ENCODE measurements at regions not wholly inside any gene's neighbourhood (a gene's known extent, or its start where the extent isn't known, plus 50 kb on each side); places are given as distances from the start of the nearest gene placed in this dataset.

DNA sequence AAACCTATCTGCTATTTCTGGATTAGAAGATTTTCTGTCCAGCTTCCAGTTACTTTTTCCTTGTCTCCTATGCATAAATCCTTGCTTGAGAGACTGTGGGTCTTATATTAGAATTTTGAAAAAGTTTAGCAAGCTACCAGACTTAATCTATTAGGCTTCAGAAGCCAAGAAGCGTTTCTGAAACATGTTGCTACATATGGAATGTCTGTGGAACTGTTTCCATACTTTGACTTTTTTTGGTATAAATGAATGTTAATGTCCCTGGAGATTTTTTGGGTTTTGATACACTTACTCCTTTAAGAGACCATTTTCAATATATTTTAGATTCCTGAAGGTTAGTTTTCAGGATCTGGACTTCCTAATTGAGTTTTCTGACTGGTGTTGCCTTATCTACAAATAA, 191.4 kb upstream of the SGCD start:
- TF ChIP-seq POLR2A (IDR thresholded peaks at IDR 0.05) = no peak
- TF ChIP-seq, protein P1, sequence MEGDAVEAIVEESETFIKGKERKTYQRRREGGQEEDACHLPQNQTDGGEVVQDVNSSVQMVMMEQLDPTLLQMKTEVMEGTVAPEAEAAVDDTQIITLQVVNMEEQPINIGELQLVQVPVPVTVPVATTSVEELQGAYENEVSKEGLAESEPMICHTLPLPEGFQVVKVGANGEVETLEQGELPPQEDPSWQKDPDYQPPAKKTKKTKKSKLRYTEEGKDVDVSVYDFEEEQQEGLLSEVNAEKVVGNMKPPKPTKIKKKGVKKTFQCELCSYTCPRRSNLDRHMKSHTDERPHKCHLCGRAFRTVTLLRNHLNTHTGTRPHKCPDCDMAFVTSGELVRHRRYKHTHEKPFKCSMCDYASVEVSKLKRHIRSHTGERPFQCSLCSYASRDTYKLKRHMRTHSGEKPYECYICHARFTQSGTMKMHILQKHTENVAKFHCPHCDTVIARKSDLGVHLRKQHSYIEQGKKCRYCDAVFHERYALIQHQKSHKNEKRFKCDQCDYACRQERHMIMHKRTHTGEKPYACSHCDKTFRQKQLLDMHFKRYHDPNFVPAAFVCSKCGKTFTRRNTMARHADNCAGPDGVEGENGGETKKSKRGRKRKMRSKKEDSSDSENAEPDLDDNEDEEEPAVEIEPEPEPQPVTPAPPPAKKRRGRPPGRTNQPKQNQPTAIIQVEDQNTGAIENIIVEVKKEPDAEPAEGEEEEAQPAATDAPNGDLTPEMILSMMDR (IDR thresholded peaks at IDR 0.05) = no peak
